PC-9 (cell line): ENCODE measurements at regions not wholly inside any gene's neighbourhood (a gene's known extent, or its start where the extent isn't known, plus 50 kb on each side); places are given as distances from the start of the nearest gene placed in this dataset.
"Not testable (repeated sequence)": the region's sequence is repeated elsewhere in the genome, so short reads cannot be mapped to it uniquely, and the experiment has no call there.

Experiments
- EZH2 ChIP-seq: fragments of 200-600 bp; sonication (generic); IDR thresholded peaks from 2 replicates; pipeline ENCODE4 v1.8.0; 2017; ENCODE audit warnings: antibody characterized with exemption, low read depth
- TF ChIP-seq, protein P1 (sequence below): fragments of 200-600 bp; sonication (generic); conservative IDR thresholded peaks from 2 replicates; pipeline ENCODE4 v1.6.1; 2017; ENCODE audit warnings: mixed run types, antibody characterized with exemption, mild to moderate bottlenecking, moderate library complexity

GRCh38 chr20:29629395-29629794 lies 1628.1 kb upstream of the DEFB115 start:
- TF ChIP-seq, protein P1, sequence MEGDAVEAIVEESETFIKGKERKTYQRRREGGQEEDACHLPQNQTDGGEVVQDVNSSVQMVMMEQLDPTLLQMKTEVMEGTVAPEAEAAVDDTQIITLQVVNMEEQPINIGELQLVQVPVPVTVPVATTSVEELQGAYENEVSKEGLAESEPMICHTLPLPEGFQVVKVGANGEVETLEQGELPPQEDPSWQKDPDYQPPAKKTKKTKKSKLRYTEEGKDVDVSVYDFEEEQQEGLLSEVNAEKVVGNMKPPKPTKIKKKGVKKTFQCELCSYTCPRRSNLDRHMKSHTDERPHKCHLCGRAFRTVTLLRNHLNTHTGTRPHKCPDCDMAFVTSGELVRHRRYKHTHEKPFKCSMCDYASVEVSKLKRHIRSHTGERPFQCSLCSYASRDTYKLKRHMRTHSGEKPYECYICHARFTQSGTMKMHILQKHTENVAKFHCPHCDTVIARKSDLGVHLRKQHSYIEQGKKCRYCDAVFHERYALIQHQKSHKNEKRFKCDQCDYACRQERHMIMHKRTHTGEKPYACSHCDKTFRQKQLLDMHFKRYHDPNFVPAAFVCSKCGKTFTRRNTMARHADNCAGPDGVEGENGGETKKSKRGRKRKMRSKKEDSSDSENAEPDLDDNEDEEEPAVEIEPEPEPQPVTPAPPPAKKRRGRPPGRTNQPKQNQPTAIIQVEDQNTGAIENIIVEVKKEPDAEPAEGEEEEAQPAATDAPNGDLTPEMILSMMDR: not testable (repeated sequence)
- TF ChIP-seq EZH2: not testable (repeated sequence)
